Spleen (tissue), 7 donors: ENCODE measurements at regions not wholly inside any gene's neighbourhood (a gene's known extent, or its start where the extent isn't known, plus 50 kb on each side); places are given as distances from the start of the nearest gene placed in this dataset.

Experiments used
- POLR2A ChIP-seq, 3 donors: fragments of 450-650 bp; IDR thresholded peaks; one replicate each; pipeline ENCODE4 v1.5.1; 2017; ENCODE audit warnings: antibody characterized with exemption in 3 of 3, mild to moderate bottlenecking in 1 of 3
- TF ChIP-seq, protein P1 (sequence below), 11 experiments: fragments of 200-600 bp in 7 of 11; fragments of 450-650 bp in 4 of 11; sonication (generic) in 4 of 11; IDR thresholded peaks in 8 of 11; conservative IDR thresholded peaks in 3 of 11; 1 replicate in 7 of 11; 2 replicates in 4 of 11; pipeline versions ENCODE4 v1.4.0 to v1.8.0; 2016 to 2021; ENCODE audit warnings: antibody characterized with exemption in 11 of 11, inconsistent platforms in 4 of 11, mild to moderate bottlenecking in 1 of 11
- donor health status: DM: no; HTN: no; CAD: no; lungs with moderate emphysema.
- donor health status: DM: no; HTN: no; CAD: no.
- donor health status: DM: no; HTN: no; CAD: no.

DNA sequence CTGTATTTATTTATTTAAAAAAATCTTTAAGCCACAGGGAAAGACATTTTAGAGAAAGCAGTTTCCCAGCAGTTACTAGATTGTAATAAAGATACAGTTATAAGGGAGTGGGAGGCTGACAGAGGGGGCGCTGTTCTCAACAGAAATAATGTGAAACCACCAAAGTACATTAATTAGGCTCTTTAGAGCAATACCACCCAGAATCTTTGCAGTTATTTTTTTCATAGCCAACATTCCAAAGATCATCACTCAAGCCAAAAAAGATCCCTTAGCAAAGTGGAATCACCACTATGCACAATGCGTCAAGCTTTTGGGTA is 331.3 kb upstream of the DEFB112 start:
- no peak for TF ChIP-seq POLR2A (IDR thresholded peaks at IDR 0.05)
- TF ChIP-seq, protein P1, sequence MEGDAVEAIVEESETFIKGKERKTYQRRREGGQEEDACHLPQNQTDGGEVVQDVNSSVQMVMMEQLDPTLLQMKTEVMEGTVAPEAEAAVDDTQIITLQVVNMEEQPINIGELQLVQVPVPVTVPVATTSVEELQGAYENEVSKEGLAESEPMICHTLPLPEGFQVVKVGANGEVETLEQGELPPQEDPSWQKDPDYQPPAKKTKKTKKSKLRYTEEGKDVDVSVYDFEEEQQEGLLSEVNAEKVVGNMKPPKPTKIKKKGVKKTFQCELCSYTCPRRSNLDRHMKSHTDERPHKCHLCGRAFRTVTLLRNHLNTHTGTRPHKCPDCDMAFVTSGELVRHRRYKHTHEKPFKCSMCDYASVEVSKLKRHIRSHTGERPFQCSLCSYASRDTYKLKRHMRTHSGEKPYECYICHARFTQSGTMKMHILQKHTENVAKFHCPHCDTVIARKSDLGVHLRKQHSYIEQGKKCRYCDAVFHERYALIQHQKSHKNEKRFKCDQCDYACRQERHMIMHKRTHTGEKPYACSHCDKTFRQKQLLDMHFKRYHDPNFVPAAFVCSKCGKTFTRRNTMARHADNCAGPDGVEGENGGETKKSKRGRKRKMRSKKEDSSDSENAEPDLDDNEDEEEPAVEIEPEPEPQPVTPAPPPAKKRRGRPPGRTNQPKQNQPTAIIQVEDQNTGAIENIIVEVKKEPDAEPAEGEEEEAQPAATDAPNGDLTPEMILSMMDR (IDR thresholded peaks at IDR 0.05 in 8 of 11, conservative IDR thresholded peaks at IDR 0.05 in 3 of 11), result no peak
